CD4-positive, alpha-beta memory T cell (primary cell): ENCODE measurements at regions not wholly inside any gene's neighbourhood (a gene's known extent, or its start where the extent isn't known, plus 50 kb on each side); places are given as distances from the start of the nearest gene placed in this dataset.

Experiments used
- CTCF ChIA-PET: fragments of 350-600 bp; sonication (Branson Sonifier 250); formaldehyde crosslinking; loops from one replicate; lab custom pipeline; 2021; ENCODE audit warnings: inconsistent platforms; ENCODE audit not compliant: partially characterized antibody; lab: Charles Lee
- POLR2A ChIA-PET: fragments of 350-600 bp; sonication (Branson Sonifier 250); formaldehyde crosslinking; loops from one replicate; lab custom pipeline; 2021; ENCODE audit not compliant: partially characterized antibody; lab: Charles Lee
- DNase-seq, 5 donors: peaks; one replicate each; pipeline versions ENCODE4 v3.0.0 to v3.0.0-alpha.2; 2020 to 2022; ENCODE audit warnings: mixed read lengths in 1 of 5
- H3K27ac ChIP-seq: one replicate; pipeline ENCODE4 v1.7.0; 2013; ENCODE audit warnings: low read depth, low read length
- H3K27me3 ChIP-seq: 2 replicates; pipeline ENCODE4 v1.7.0; 2013; ENCODE audit warnings: mild to moderate bottlenecking, low read length, moderate library complexity; ENCODE audit not compliant: insufficient read depth
- H3K36me3 ChIP-seq: 2 replicates; pipeline ENCODE4 v1.7.0; 2013; ENCODE audit warnings: mild to moderate bottlenecking, low read length, moderate library complexity; ENCODE audit not compliant: insufficient read depth
- H3K4me1 ChIP-seq: 2 replicates; pipeline ENCODE4 v1.7.0; 2013; ENCODE audit warnings: mild to moderate bottlenecking, low read length, moderate library complexity; ENCODE audit not compliant: insufficient read depth
- H3K4me3 ChIP-seq, 2 donors: one replicate each; pipeline ENCODE4 v1.7.0; 2013; ENCODE audit warnings: low read length in 2 of 2, mild to moderate bottlenecking in 1 of 2
- H3K9me3 ChIP-seq, 2 donors: one replicate each; pipeline ENCODE4 v1.7.0; 2013; ENCODE audit warnings: low read length in 2 of 2, control low read depth in 1 of 2; ENCODE audit not compliant: control insufficient read depth in 1 of 2
- H3K27ac Mint-ChIP-seq, 7 donors: one replicate each; pipeline ENCODE4 v1.8.0; 2020 to 2021; ENCODE audit warnings: mixed read lengths in 7 of 7, mild to moderate bottlenecking in 6 of 7, inconsistent platforms in 3 of 7, moderate library complexity in 3 of 7
- H3K27me3 Mint-ChIP-seq, 2 donors: one replicate each; pipeline ENCODE4 v1.8.0; 2020 to 2021; ENCODE audit warnings: mixed read lengths in 2 of 2
- H3K36me3 Mint-ChIP-seq, 2 donors: one replicate each; pipeline ENCODE4 v1.8.0; 2020 to 2021; ENCODE audit warnings: mixed read lengths in 2 of 2, inconsistent platforms in 1 of 2, mild to moderate bottlenecking in 1 of 2
- H3K4me1 Mint-ChIP-seq, 4 donors: one replicate each; pipeline ENCODE4 v1.8.0; 2020 to 2021; ENCODE audit warnings: mixed read lengths in 4 of 4, mild to moderate bottlenecking in 1 of 4
- H3K4me3 Mint-ChIP-seq, 8 donors: one replicate each; pipeline ENCODE4 v1.8.0; 2020 to 2021; ENCODE audit warnings: mixed read lengths in 8 of 8, mild to moderate bottlenecking in 7 of 8, moderate library complexity in 6 of 8, inconsistent platforms in 3 of 8
- H3K9me3 Mint-ChIP-seq, 8 donors: one replicate each; pipeline ENCODE4 v1.8.0; 2020 to 2021; ENCODE audit warnings: mixed read lengths in 8 of 8, mild to moderate bottlenecking in 5 of 8, inconsistent platforms in 3 of 8, moderate library complexity in 1 of 8
- intact Hi-C: fragments of 100-400 bp; cut with micrococcal nuclease; formaldehyde crosslinking; loops from one replicate; pipeline ENCODE4 v1.15.1; 2023

DNA sequence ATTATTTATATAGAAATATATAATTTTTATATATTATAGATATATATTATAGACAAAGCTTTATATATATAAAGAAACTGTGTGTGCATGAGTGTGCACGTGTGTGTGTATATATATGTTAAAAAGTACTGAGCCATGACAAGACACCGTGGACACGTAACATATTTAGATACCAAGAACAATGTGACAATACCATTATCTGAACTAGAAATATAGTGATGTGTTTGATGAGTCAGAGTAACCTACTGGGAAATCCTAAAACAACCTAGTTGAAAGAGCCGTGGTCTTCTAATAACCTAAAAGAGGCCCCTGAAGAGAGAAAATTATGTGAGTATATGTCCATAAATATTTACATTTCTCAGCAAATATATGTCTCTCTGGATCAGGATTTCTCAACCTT is 50.7 kb upstream of the ITGB8 start:
- Histone ChIP-seq H3K9me3 (no peaks in the 10 kb centered on the region), H3K27ac (no peak overlapping the region), H3K4me3 (no peak overlapping the region), H3K27me3 (no peaks in the 10 kb centered on the region), H3K4me1 (no peaks in the 10 kb centered on the region), H3K36me3 (no peaks in the 10 kb centered on the region)
- DNase-seq, result peak in 1 of 5 donors; percentile 0
- H3K36me3 Mint-ChIP-seq, result no peaks in the 10 kb centered on the region
- H3K27ac Mint-ChIP-seq, result no peak overlapping the region
- H3K4me1 Mint-ChIP-seq, result peaks cover 0 to 2% (median 0%) of the 10 kb centered on the region in 4 donors
- ChIA-PET CTCF (no interaction called here), POLR2A (no interaction called here)
- no peak overlapping the region for H3K4me3 Mint-ChIP-seq
- peaks cover 0 to 2% (median 0%) of the 10 kb centered on the region in 8 donors for H3K9me3 Mint-ChIP-seq
- intact Hi-C loops, result no loop called here
- H3K27me3 Mint-ChIP-seq, result no peaks in the 10 kb centered on the region

DNA sequence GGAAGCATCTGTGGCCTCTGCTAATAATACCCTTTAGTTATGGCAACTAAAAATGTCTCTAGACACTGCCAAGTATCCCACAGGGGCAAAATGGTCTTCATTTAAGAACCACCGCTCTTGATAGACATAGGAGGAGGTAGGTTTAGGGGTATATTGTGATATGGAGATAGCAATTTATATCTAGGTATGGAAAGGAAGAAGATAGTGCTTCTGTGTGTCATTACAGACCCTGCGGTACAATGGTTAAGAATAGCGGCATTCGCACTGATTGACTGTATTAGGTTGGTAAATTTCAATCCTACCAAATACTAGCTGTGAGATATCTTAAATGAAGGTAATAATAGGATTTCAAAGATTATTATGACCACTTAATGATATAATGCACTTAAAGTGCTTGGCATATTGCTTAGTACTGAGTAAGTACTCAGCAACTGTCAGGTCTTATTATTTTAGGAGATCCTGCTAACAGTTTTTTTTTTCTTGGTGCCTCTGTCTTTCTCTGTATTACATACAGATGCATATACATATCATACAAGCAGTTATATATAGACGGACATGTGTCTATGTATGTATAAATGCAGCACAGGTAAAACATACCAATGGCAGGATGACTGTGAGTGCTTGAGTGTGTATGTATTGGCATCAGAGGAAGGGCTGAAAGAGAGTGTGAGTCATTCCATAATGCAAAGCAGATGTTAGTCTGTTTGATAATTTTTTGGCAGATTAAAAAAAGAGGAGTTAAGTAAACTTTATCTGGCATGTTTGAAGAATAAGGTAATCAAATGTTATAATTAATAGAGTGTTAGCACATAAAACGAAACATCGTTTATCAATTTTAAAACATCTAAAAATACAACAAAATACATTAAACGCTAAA is 50.0 kb upstream of the ITGB8 start:
- peak in 1 of 5 donors; percentile 4 for DNase-seq
- Mint-ChIP-seq H3K27ac (peak overlapping the region in 1 of 7 donors; percentile 41), H3K4me1 (peaks cover 0 to 2% (median 0%) of the 10 kb centered on the region in 4 donors), H3K4me3 (no peak overlapping the region), H3K36me3 (no peaks in the 10 kb centered on the region), H3K27me3 (no peaks in the 10 kb centered on the region), H3K9me3 (peaks cover 0 to 2% (median 0%) of the 10 kb centered on the region in 8 donors)
- H3K27me3 ChIP-seq, result no peaks in the 10 kb centered on the region
- H3K27ac ChIP-seq, result no peak overlapping the region
- intact Hi-C loops, result no loop called here
- H3K4me1 ChIP-seq, result no peaks in the 10 kb centered on the region
- POLR2A ChIA-PET, result no interaction called here
- H3K36me3 ChIP-seq, result no peaks in the 10 kb centered on the region
- CTCF ChIA-PET, result no interaction called here
- no peak overlapping the region for H3K4me3 ChIP-seq
- H3K9me3 ChIP-seq, result no peaks in the 10 kb centered on the region
